RKO (cell line): ENCODE measurements at regions not wholly inside any gene's neighbourhood (a gene's known extent, or its start where the extent isn't known, plus 50 kb on each side); places are given as distances from the start of the nearest gene placed in this dataset.
A peak's percentile ranks its signal among the peaks of the same experiment; 100 is the strongest.

Experiments
- DNase-seq: peaks from one replicate; pipeline ENCODE4 v3.0.0-alpha.2; 2016; ENCODE audit warnings: low spot score

DNA sequence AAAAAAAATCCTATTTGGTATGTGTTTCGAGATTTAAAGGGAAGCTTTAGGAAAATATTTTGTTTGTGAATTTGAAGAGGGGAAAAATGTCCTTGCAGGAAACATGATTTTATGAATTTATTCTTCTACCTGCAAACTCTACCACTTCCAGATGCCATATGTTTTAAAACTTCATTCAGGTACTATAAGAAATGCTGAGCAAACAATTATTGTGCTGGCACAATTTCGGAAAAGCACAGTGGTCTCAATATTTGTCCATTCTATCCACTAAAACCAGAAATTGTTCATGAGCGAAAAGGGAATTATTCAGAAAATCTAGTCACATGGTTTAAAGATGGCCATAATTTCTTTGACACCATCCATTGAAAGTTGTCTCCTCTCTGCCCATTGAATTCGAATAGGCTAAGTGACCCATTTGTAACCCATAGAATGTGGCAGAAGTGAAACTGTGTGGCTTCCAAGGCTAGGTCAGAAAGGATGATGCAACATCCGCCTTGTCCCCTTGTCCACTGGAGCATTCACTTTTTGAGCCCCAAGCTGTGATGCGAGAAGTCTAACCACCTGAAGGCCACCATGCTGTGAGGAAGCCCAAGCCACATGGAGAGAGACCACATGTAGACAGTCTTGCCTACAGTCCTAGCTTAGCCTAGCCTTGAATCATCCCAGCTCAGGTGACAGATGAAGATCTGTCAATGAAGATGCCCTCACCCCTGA is 189.8 kb upstream of the PRKCQ start:
- DNase-seq = no peak

DNA sequence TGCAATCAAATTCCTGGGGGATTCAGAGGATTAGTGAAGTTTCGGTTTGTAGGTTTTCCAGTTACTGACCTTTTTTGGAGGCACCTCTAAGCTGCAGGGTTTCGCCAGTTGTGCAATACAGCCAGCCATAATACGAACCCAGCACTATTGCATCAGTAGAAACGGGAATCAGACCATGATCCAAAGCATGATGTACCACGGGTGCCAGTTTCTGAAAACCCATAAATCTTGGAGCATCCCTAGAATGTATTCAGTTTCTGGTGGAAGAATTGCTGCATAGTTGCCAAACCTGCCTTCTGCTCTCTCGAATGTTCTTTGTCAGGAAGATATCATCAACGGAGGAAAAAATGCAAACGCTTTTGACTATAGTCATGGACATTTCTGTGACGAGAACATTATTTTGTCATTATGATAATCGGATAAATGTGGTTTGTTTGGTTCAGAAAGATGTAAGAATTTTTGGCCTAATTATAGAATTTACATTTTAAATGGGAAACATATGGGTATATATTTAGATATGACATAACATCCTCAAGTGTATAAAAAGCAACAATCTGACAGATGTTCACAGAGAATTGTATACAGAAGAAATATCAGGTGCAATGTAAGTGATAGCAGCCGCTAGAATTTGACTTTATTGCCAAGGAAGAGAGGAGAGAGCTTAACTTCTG is 186.2 kb upstream of the PRKCQ start:
- no peak for DNase-seq

DNA sequence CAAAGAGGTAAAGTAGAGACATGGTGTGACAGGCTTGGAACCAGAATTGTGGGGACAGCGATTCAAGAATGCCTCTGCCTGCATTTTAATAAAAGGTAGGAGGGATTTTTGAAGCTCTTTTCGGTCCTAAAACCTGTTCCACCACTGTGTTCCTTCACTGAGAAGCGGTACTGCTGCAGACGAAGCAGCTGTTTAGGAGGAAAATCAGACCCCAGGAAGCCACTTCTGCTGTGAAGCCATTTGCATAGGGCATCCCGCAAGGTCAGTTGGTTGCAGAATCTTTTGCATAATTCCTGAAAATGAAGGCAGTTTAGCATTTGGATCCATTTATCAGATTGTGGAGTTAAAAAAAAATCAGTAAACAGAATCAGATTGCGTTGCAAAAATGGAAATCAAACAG is 183.3 kb upstream of the PRKCQ start:
- DNase-seq = no peak

DNA sequence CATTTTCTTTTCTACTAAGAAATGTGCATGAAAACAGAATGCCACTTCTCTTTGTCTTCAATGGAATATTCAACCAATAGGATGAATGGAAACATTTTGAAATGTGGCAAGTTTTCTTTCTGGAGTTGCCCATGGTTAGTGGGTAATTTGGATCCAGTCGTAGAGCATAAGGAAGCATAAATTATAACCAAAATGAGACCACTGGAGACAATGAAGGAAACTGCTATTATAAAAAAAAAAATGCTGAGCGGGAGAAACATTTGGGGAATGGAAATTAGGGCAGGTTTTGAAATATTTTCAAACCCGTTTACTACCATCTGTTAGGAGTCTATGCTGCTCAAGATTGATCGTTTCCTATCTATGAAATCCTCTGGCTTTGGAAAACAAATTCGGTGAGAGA is 182.9 kb upstream of the PRKCQ start:
- DNase-seq = no peak

DNA sequence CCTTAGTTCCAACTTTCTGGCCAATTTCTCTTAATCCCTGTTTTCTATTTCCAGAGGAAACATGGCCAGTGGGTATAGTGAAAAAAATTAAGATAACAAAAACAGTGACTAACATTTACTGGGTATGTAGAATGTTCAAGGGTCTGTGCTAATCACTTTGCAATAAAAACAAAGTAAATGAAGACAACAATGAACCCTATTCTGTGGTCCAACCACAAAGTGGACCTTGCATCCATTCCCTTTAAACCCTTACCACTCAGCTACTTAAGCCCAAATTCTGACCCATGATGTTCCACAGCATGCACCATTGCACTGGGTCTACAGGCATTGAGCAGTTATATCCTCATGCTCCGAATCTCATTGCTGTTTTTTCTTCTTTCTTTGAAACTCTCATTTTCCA is 179.9 kb upstream of the PRKCQ start:
- no peak for DNase-seq

DNA sequence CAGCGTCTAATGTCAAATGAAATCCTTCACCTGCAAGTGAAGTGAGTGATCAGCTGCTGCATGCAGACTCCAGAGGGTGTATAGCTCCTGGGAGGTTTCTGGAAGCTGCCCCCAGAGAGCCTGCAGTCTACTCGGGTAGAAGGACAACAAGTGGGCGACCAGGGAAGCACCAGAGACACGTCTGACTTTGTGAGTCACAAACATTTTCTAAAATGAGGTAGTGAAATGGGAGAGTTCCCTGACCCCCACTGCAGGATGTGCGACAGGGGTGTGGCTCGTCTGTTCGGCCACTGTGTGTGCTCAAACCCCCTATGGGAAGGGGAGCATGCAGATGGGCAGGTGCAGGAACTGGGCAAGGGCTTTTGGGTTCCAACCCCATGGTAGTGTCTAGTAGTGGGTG is 177.1 kb upstream of the PRKCQ start:
- no peak for DNase-seq

DNA sequence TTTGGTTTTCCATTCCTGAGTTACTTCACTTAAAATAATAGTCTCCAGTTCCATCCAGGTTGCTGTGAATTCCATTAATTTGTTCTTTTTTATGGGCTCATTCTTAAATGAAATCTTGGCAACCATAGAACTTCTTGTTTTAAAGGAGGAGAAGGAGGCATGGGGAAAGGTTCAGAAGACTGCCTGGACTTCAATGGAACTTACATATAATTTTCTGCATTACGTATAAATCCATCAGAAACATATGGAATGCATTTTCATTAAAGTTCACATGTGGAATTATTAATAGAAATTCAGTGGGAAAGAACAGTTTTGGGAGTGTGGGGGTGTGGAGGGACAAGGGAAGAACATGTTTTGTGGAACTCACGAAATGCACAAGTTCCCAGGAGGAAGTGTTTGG is 176.6 kb upstream of the PRKCQ start:
- no peak for DNase-seq

DNA sequence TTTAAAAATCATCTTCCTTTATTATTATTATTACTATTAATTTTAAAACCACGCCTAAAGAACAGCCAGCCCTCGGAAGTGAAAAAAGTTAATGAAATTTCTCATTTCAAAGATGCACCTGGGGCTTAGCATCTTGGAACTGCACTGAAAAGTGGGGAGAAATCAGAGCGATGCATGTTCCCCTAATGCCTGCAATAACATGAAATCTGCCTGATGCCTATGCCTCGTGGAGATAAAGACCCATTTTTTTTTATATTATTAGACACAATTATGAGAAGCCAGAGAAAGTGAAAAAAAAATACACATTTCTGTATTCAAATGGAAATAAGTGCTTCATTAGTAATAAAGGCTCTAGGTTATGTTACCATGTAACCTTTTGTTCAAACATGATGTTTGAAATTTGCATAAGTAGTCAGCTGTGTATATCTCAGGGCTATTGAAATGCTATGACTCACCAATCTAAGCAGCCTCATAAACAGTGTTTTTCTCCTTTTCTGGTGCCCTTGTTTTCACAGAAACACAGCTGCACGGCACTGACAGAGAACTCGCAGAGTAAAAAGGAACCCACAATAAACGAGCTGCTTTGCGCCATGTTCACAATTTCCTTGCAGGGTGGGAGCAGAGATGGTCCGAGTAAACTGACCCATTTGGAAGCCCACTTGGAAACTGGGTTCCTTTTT is 175.8 kb upstream of the PRKCQ start:
- peak; percentile 15 for DNase-seq

DNA sequence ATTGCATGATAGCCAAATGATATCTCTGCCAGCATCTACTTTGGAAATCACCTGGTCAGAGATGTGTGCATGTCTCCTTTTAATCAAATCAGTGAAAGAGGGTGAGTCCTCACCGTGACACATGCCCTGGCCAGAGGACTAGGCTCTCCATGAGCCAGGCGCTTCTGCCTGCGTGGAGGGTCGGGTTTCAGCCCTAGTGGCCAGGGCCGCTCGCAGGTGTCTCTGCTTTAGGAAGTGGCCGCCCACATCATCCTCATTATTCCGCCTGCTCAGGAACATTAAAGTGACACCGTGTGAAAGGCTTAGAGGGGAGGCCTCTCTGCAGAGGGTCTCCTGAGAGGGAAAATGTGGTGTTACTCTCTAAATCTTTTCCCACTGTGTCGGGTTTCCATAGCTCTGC is 173.6 kb upstream of the PRKCQ start:
- DNase-seq = no peak

DNA sequence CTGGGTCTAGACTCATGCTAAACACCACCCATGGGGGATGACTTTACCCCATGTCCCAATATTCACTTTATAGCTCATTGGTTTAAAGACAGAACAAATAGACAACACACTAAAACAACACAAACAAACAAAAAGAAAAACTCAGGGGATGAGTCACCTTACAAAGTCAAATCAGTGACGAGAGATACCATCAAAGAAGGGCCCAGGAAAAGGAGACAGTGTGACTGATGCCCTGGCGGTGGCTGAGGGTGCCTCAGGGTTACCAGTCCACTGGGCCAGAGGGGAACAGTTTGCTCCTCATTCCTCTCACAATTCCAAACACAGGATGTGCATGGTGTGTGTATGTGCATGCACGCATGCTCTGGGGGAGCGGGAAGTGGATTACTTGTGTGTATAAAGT is 171.3 kb upstream of the PRKCQ start:
- no peak for DNase-seq

DNA sequence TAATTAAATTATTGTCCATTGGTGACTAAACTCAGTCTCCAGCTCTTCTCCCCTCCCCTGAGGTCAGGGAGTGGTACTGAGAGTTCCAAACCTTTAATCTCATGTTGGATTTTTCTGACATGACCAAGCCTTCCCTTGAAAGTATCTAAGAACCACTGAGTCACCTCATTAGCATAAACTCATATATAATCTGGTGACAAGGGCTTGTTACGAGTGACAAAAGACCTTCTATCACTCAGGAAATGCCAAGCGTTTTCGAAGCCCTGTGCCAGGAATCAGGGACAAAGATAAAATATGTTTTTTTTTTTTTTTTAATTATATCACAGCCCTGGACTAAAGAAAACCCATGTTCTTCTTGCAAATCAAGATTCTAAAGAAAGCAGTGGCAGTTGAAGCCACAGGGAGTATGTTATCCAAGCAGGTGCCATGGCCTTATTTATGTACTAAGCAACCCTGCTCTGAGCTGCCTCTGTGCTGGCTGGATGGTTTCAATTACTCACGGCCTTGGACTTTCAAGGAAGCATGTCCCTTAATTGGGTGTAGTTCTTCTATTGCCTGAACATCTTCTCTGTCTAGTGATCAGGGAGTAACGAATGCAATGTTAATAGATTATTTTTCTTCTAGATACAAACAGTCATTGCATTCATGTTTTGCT is 169.0 kb upstream of the PRKCQ start:
- peak; percentile 39 for DNase-seq

DNA sequence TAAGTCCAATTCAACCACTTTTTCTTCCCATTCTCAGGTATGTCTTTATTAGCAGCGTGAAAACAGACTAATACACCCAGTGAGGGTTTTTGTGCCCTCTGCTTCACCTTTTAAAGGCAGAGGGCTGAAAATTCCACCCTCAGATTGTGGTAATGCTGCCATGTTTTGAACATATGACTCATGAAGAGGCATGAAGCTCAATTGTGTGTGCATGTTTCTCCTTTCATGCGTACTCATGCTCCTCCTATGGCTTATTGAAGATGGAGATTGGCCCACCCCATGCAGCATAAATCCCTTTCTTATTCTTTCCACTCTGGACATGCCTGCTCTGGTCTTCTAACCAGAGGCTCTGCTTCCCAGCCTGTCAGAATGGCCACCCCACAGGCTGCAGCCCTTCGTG is 168.0 kb upstream of the PRKCQ start:
- no peak for DNase-seq

DNA sequence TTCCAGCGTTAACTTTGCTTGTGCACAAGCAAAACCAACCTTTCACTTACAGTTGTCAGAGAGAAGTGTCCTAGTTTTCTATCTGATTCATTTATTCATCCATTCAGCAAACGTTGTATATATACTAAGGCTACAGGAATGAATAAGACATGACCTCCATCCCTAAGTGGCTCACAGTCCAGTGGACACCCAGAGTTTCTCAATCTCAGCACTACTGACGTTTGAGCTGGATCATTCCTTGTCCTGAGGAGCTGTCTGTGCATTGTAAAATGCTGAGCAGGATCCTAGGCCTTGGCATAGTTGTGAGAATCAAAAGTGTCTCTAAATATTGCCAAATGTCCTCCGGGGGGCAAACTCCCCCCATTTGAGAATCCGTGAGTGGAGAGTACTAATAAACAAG is 166.7 kb upstream of the PRKCQ start:
- DNase-seq = no peak

DNA sequence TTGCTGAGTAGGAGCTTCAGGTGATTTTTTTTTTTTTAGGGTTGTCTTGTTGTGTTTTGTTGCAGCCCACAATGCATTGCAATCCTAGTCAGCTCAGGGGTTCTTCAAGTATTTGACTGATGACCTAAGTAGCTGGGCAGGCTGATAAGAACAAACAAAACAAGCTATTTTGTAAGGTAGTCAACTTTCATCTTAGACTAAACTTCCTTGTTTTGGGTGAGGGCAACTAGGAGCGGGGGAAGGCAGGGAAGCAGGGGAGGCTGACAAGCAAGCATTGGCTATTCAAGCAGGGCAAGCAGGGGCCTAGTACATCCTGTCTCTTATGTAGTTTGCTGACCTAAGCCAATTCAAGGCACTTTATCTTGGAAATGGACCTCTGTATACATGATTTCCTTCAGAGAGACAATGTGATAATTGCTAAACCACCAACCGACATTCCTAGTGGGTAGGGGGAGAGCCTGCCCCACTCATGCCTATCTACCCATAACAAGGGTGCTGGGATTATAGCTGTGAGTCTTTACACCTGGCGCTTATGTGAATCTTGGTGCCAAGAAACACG is 163.3 kb upstream of the PRKCQ start:
- DNase-seq = no peak

DNA sequence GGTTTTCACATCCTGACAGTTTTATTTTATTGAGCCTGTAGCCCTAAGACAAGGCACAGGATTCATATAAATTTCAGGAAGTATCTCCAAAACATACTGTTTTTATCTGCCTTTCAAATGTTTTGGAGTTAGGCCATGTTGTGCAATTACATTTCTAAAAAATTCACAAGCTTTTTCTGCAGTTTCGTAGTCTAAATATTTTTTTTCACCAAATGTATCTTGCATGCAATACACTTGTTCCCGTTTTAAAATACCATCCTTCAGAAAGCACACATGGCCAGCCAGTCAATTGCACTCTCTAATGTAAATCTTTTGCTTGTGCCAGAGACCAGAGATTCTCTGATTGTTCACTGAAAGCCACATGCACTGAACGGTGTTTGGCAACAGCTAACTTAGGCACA is 161.5 kb upstream of the PRKCQ start:
- no peak for DNase-seq

DNA sequence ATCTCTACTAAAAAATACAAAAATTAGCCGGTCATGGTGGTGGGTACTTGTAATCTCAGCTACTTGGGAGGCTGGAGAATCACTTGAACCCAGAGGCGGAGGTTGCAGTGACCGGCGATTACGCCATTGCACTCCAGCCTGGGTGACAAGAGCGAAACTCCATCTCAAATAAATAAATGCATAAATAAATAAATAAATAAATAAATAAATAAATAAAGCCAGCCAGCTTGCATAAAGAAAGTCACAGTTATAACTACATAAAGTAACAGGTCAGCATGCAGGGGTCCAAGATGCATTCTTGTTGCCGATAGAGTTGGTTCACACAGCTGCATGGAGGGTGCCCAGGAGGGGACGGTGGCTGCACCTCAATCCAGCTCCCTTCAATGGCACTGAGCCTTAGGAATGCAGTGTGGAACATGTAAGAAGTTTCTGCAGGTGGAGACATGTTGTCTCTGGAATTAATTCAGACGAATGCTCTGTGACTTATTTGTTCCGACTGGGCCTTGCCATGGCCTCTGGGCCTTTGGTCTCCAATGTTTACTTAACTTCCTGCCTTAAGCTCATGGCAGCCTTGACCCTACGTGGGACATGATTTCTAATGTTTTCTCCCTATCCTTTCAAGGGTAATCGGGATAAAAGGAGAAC is 159.6 kb upstream of the PRKCQ start:
- DNase-seq = no peak

DNA sequence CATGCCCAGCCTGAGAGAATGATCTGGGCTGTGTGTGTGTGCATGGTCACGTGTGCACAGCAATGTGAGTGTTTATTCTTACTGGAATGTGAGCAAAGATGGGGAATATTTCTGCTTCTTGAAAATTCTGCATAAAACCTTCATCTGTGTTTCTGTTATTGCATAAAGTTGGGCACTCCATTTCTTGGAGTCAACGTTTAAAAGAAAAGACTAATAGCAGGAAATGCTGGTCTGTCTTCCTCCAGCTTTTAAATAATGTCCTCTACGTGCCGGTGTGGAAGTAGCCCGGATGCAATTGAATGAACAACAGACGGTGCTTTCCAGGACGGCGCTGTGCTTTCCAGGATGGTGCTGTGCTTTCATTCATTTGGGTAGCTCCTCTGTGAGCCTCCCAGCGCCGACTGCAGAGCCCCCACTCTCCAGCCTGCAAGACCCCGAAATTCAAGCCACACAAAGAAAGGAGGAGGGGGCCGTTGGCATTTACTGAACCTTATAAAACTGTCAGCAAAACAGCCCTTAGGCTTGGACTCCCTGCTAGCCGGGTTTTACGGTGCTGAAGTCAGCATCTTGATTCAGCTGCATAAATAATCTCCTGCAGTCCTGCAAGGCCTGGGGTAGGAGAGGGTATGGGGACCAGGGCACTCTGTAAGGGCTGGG is 158.2 kb upstream of the PRKCQ start:
- no peak for DNase-seq

DNA sequence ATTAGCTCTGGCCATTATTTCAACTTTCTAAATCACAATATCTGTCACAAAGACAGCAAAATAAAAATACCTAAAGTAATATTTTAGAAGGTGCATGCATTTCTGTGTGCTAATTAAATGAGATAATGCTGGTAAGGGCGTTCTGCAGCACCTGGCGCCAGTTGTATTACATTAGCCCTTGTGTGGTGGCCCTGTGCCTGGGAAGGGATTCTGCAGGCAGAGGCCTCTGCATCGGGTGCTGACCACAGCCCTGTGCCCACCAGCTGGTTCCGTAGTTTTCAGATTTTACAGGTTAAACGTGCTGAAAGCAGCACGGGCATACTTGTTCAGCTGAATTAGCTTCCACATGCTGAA is 157.7 kb upstream of the PRKCQ start:
- no peak for DNase-seq

DNA sequence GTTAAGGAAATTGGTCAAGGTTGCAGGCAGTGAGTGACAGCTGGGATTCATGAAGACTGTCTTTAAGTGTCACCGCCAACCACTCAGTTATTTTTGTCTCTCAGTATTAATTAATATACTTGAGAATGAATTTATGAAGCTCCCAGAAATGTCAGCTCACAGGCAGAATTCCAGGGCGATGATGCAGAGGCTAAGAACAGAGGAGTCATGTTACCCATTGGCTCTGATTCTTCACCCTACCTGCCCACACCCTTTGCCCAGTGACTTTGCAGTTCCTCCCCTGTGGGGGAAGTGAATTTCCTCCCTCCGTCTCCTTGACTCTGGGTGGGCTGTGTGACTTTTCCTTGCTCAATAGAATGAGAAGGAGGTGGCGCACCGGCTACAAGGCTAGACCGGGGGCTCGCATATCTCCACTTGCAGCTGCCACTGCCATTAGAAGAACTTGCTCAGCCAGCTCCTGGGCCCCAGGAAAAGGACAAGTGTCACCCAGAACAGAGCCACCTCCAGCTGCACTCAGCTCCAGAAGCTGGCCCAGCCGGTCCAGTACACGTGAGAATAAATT is 157.1 kb upstream of the PRKCQ start:
- no peak for DNase-seq

DNA sequence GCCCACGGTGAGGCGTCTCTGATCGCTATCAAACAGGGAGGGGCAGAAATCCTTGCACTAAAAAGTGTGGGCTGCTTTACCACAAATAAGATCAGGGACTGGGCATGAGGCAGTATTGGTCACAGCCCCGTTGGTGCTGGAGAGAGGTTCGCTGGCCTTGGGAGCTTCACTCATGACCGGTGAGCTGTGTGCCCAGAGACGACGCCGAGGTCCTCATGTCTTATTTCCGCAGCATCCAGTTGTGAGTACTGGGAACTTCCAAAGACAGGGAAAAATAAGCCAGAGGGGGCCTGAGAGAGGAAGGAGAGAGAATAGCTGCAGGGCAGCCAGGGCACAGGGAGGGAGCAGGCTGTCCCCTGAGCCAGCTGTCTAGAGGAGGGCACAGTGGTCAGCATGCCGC is 154.2 kb upstream of the PRKCQ start:
- no peak for DNase-seq

DNA sequence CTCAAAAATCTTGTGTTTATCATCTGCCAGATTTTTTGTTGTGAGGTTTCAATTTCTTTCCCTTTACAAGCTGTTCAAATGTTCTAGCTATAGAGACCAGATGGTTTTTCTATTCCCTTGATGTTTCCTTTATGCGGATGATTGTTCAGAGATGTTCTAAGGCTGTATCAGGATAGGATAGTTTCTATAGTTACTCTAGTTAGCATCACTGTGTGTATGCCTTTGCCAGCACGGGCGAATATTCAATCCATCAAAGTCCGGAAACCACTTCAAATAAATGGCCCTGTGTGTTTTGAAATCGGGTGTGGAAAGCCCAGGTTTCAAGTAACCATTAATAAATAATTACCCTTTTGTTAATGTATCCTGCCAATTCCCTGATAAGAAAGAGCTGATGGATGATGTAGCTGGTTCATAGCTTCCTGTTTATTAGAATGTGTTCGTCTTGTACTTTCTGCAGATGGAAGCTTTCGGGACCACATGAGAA is 149.8 kb upstream of the PRKCQ start:
- DNase-seq = no peak
